ENCODE measurements at regions not wholly inside any gene's neighbourhood (a gene's known extent, or its start where the extent isn't known, plus 50 kb on each side); places are given as distances from the start of the nearest gene placed in this dataset.

DNA sequence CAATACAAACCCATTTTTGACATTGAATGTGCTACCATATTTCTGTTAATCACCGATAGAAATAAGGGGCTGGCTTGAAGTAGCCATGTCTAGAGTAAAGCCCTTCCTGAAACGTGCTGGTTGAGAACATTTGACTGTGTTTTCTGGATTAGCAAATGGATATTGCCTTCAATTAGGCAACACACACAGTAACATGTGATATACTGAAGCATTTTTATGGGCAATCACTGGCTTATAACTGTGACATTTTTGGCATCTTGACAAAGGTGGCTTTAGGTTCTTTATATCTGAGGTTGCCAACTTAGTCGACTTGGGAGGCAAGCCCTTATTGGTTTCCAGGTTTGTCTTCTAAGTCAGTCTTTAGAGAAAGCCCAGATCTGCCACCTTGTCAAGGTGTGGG is 292.9 kb downstream of the BTBD3 start:
- TF ChIP-seq, protein P1, sequence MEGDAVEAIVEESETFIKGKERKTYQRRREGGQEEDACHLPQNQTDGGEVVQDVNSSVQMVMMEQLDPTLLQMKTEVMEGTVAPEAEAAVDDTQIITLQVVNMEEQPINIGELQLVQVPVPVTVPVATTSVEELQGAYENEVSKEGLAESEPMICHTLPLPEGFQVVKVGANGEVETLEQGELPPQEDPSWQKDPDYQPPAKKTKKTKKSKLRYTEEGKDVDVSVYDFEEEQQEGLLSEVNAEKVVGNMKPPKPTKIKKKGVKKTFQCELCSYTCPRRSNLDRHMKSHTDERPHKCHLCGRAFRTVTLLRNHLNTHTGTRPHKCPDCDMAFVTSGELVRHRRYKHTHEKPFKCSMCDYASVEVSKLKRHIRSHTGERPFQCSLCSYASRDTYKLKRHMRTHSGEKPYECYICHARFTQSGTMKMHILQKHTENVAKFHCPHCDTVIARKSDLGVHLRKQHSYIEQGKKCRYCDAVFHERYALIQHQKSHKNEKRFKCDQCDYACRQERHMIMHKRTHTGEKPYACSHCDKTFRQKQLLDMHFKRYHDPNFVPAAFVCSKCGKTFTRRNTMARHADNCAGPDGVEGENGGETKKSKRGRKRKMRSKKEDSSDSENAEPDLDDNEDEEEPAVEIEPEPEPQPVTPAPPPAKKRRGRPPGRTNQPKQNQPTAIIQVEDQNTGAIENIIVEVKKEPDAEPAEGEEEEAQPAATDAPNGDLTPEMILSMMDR (IDR thresholded peaks at IDR 0.05) = no peak
- no peak for TF ChIP-seq EZH2 (IDR thresholded peaks at IDR 0.05; ENCODE audit: borderline replicate concordance, insufficient read depth, low read depth, low read length, poor library complexity, severe bottlenecking)

Measured in B cell (primary cell).